A549 (cell line): ENCODE measurements at regions not wholly inside any gene's neighbourhood (a gene's known extent, or its start where the extent isn't known, plus 50 kb on each side); places are given as distances from the start of the nearest gene placed in this dataset.

Source experiments
- ATAC-seq, 2 experiments: fragments of 200-7000 bp in 1 of 2; fragments of >200 bp in 1 of 2; cut with Nextera tagmentation in 1 of 2; cut with Tn5 transposase in 1 of 2; 3 replicates each; pipeline versions ENCODE4 v1.8.0 to v1.9.1; 2018 to 2020; ENCODE audit warnings: mild to moderate bottlenecking in 1 of 2, moderate library complexity in 1 of 2
- CTCF ChIA-PET: fragments of 300-600 bp; sonication (Branson Sonifier 250); formaldehyde crosslinking; extraction: SDS; loops from one replicate; lab custom pipeline; 2021; ENCODE audit warnings: antibody characterized with exemption, inconsistent platforms; lab: Yijun Ruan, JAX
- POLR2A ChIA-PET: fragments of 350-600 bp; formaldehyde crosslinking; extraction: SDS; loops from one replicate; lab custom pipeline; 2021; ENCODE audit warnings: antibody characterized with exemption, inconsistent platforms; lab: Yijun Ruan, JAX
- DNase-seq, 2 experiments: peaks; one replicate each; pipeline versions ENCODE4 v3.0.0 to v3.0.0-alpha.2; 2011 to 2016; ENCODE audit warnings: low read depth in 1 of 2, low spot score in 1 of 2
- FAIRE-seq: peaks from 2 replicates; lab custom pipeline; 2011; peaks lifted over from hg19 to GRCh38; lab: Jason Lieb, UNC
- H3K27ac ChIP-seq, 2 experiments: fragments of >200 bp; sonication (Bioruptor Twin); formaldehyde crosslinking; 3 replicates each; pipeline ENCODE4 v1.5.1; 2016 to 2017
- H3K4me1 ChIP-seq: fragments of >200 bp; sonication (Bioruptor Twin); formaldehyde crosslinking; 3 replicates; pipeline ENCODE4 v1.6.1; 2016
- H3K4me2 ChIP-seq: fragments of >200 bp; sonication (Bioruptor Twin); formaldehyde crosslinking; 3 replicates; pipeline ENCODE4 v1.6.1; 2016
- H3K4me3 ChIP-seq: fragments of >200 bp; sonication (Bioruptor Twin); formaldehyde crosslinking; 3 replicates; pipeline ENCODE4 v1.5.1; 2016
- H3K9me3 ChIP-seq: fragments of >200 bp; sonication (Bioruptor Twin); formaldehyde crosslinking; 3 replicates; pipeline ENCODE4 v1.6.1; 2016
- ATOH8 ChIP-seq: fragments of 250-450 bp; sonication (Bioruptor Pico); IDR thresholded peaks from 2 replicates; pipeline ENCODE4 v1.5.0; 2020; ENCODE audit warnings: low read depth, mild to moderate bottlenecking, moderate library complexity
- BCL3 ChIP-seq: fragments of >200 bp; sonication (Bioruptor Twin); formaldehyde crosslinking; IDR thresholded peaks from 3 replicates; pipeline ENCODE4 v1.6.1; 2016
- CBX8 ChIP-seq: fragments of 200-600 bp; sonication (generic); IDR thresholded peaks from 2 replicates; pipeline ENCODE4 v1.6.1; 2016
- CHD4 ChIP-seq: fragments of 200-600 bp; sonication (generic); IDR thresholded peaks from 2 replicates; pipeline ENCODE4 v1.6.1; 2016; ENCODE audit warnings: antibody characterized with exemption, mild to moderate bottlenecking, borderline replicate concordance
- EHF ChIP-seq: fragments of 250-450 bp; sonication (Bioruptor Pico); IDR thresholded peaks from 2 replicates; pipeline ENCODE4 v1.5.0; 2020; ENCODE audit warnings: mild to moderate bottlenecking
- ELK1 ChIP-seq: fragments of 150-350 bp; IDR thresholded peaks from 2 replicates; pipeline ENCODE4 v1.6.1; 2014; ENCODE audit warnings: low read depth, mild to moderate bottlenecking, low read length
- ESRRA ChIP-seq: fragments of 150-350 bp; IDR thresholded peaks from 2 replicates; pipeline ENCODE4 v1.6.1; 2014; ENCODE audit warnings: mild to moderate bottlenecking, low read length, borderline replicate concordance
- FOSB ChIP-seq: fragments of 250-450 bp; sonication (Bioruptor Pico); IDR thresholded peaks from 2 replicates; pipeline ENCODE4 v1.5.0; 2020; ENCODE audit warnings: mild to moderate bottlenecking, moderate library complexity
- FOXS1 ChIP-seq: fragments of 250-450 bp; sonication (Bioruptor Pico); IDR thresholded peaks from 2 replicates; pipeline ENCODE4 v1.5.0; 2020; ENCODE audit warnings: mild to moderate bottlenecking, moderate library complexity
- GATA3 ChIP-seq: IDR thresholded peaks from 2 replicates; pipeline ENCODE4 v1.6.1; 2012; ENCODE audit warnings: borderline replicate concordance
- HOXA7 ChIP-seq: fragments of 250-450 bp; sonication (Bioruptor Pico); IDR thresholded peaks from 2 replicates; pipeline ENCODE4 v1.5.0; 2020; ENCODE audit warnings: mild to moderate bottlenecking, moderate library complexity
- HOXB13 ChIP-seq: fragments of 250-450 bp; sonication (Bioruptor Pico); IDR thresholded peaks from 2 replicates; pipeline ENCODE4 v1.5.0; 2020; ENCODE audit warnings: low read depth, mild to moderate bottlenecking, moderate library complexity
- HOXB5 ChIP-seq: fragments of 250-450 bp; sonication (Bioruptor Pico); IDR thresholded peaks from 2 replicates; pipeline ENCODE4 v1.5.0; 2020; ENCODE audit warnings: mild to moderate bottlenecking, moderate library complexity
- JUN ChIP-seq, 2 experiments: fragments of >200 bp; sonication (Bioruptor Twin); formaldehyde crosslinking; IDR thresholded peaks; 2 replicates in 1 of 2; 3 replicates in 1 of 2; pipeline ENCODE4 v1.6.1; 2016 to 2017
- JUNB ChIP-seq: fragments of >200 bp; sonication (Bioruptor Twin); formaldehyde crosslinking; IDR thresholded peaks from 2 replicates; pipeline ENCODE4 v1.6.1; 2016
- MAFK ChIP-seq: fragments of 450-650 bp; IDR thresholded peaks from 2 replicates; pipeline ENCODE4 v1.6.1; 2014; ENCODE audit not compliant: partially characterized antibody
- NFE2L2 ChIP-seq: fragments of 150-350 bp; conservative IDR thresholded peaks from 2 replicates; pipeline ENCODE4 v1.6.1; 2014; ENCODE audit warnings: low read length
- NR3C1 ChIP-seq: fragments of >200 bp; sonication (Bioruptor Twin); formaldehyde crosslinking; IDR thresholded peaks from 3 replicates; pipeline ENCODE4 v1.6.1; 2017
- PBX3 ChIP-seq: IDR thresholded peaks from 2 replicates; pipeline ENCODE4 v1.6.1; 2012
- POLR2A ChIP-seq: IDR thresholded peaks from 2 replicates; pipeline ENCODE4 v1.6.1; 2012; ENCODE audit warnings: mild to moderate bottlenecking, low read length
- RAD21 ChIP-seq, 2 experiments: fragments of >200 bp in 1 of 2; sonication (Bioruptor Twin) in 1 of 2; formaldehyde crosslinking in 1 of 2; IDR thresholded peaks in 1 of 2; conservative IDR thresholded peaks in 1 of 2; 2 replicates in 1 of 2; 3 replicates in 1 of 2; pipeline ENCODE4 v1.6.1; 2012 to 2018; ENCODE audit warnings: inconsistent platforms in 1 of 2
- SMC3 ChIP-seq: fragments of >200 bp; sonication (Bioruptor Twin); formaldehyde crosslinking; IDR thresholded peaks from 3 replicates; pipeline ENCODE4 v1.6.1; 2018; ENCODE audit warnings: inconsistent platforms
- TFCP2L1 ChIP-seq: fragments of 250-450 bp; sonication (Bioruptor Pico); IDR thresholded peaks from 2 replicates; pipeline ENCODE4 v1.5.0; 2021; ENCODE audit warnings: mild to moderate bottlenecking
- TP53 ChIP-seq: fragments of 250-450 bp; sonication (Bioruptor Pico); IDR thresholded peaks from 2 replicates; pipeline ENCODE4 v1.5.0; 2021; ENCODE audit warnings: mild to moderate bottlenecking, moderate library complexity
- ZSCAN20 ChIP-seq: fragments of 250-450 bp; sonication (Bioruptor Pico); IDR thresholded peaks from 2 replicates; pipeline ENCODE4 v1.8.0; 2022; ENCODE audit warnings: mild to moderate bottlenecking, moderate library complexity
- WGBS: methylation state at CpG from one replicate; pipeline ENCODE4 v1.1.6; 2017; ENCODE audit errors: missing lambda C conversion rate; 5-methylcytosine and 5-hydroxymethylcytosine counted together

- 0% methylated on average over 1 of the region's 1 CpG for WGBS
- ATAC-seq (no peak), DNase-seq (no peak), FAIRE-seq (no peak)
- H3K27ac ChIP-seq, result no peak overlapping the region
- CTCF ChIA-PET, result no interaction called here
- TF ChIP-seq HOXB13 (CRISPR knock-in tag), result no peak
- no peak for TF ChIP-seq RAD21 (conservative IDR thresholded peaks at IDR 0.05 in 1 of 2, IDR thresholded peaks at IDR 0.05 in 1 of 2)
- no peak for TF ChIP-seq CBX8
- no peak for TF ChIP-seq TP53 (CRISPR knock-in tag)
- no peak for TF ChIP-seq ELK1
- no peak for TF ChIP-seq NFE2L2
- TF ChIP-seq GATA3, result no peak
- TF ChIP-seq BCL3, result no peak
- TF ChIP-seq FOXS1 (CRISPR knock-in tag), result no peak
- no peak for TF ChIP-seq ATOH8 (CRISPR knock-in tag)
- TF ChIP-seq HOXA7, result no peak
- no peak for TF ChIP-seq JUN (IDR thresholded peaks at IDR 0.05)
- no peak for TF ChIP-seq FOSB
- POLR2A ChIA-PET, result no interaction called here
- H3K9me3 ChIP-seq, result no peaks in the 10 kb centered on the region
- H3K4me2 ChIP-seq, result no peak overlapping the region
- no peak overlapping the region for H3K4me3 ChIP-seq
- no peaks in the 10 kb centered on the region for H3K4me1 ChIP-seq
These were observed 805.0 kb upstream of the C9orf72 start for GRCh38 chr9:28378231-28378630.

GRCh38 chr9:28379082-28379481 lies 805.8 kb upstream of the C9orf72 start:
- H3K4me3 ChIP-seq, result no peak overlapping the region
- ChIA-PET POLR2A (no interaction called here), CTCF (no interaction called here)
- no peak for DNase-seq
- TF ChIP-seq EHF (no peak), MAFK (peak; percentile 52)
- FAIRE-seq, result no peak
- no peaks in the 10 kb centered on the region for H3K9me3 ChIP-seq
- H3K27ac ChIP-seq, result no peak overlapping the region
- ATAC-seq, result no peak
- H3K4me2 ChIP-seq, result no peak overlapping the region
- no peaks in the 10 kb centered on the region for H3K4me1 ChIP-seq

- no peak overlapping the region for H3K4me3 ChIP-seq
- no peaks in the 10 kb centered on the region for H3K9me3 ChIP-seq
- 0% methylated on average over 3 of the region's 3 CpGs for whole genome bisulfite sequencing
- H3K4me1 ChIP-seq, result no peaks in the 10 kb centered on the region
- no peak for TF ChIP-seq SMC3
- no peak for TF ChIP-seq ESRRA
- no peak for TF ChIP-seq FOSB
- FAIRE-seq (no peak), DNase-seq (no peak), ATAC-seq (no peak)
- ChIA-PET CTCF (no interaction called here), POLR2A (no interaction called here)
- H3K4me2 ChIP-seq, result no peak overlapping the region
- H3K27ac ChIP-seq, result no peak overlapping the region
These were observed 816.1 kb upstream of the C9orf72 start for GRCh38 chr9:28389411-28389810.

GRCh38 chr9:28394774-28395173 lies 821.5 kb upstream of the C9orf72 start:
- Histone ChIP-seq H3K27ac (no peak overlapping the region), H3K4me3 (no peak overlapping the region), H3K4me1 (no peaks in the 10 kb centered on the region), H3K9me3 (no peaks in the 10 kb centered on the region), H3K4me2 (no peak overlapping the region)
- DNase-seq, result no peak
- no peak for FAIRE-seq
- no peak for TF ChIP-seq PBX3
- no peak for TF ChIP-seq FOSB
- TF ChIP-seq CBX8, result no peak
- TF ChIP-seq CHD4, result no peak
- TF ChIP-seq JUN (IDR thresholded peaks at IDR 0.05), result no peak
- TF ChIP-seq NR3C1, result no peak
- TF ChIP-seq ESRRA, result no peak
- TF ChIP-seq JUNB, result no peak
- no peak for TF ChIP-seq HOXB5 (CRISPR knock-in tag)
- TF ChIP-seq TFCP2L1 (CRISPR knock-in tag), result no peak
- TF ChIP-seq MAFK, result no peak
- TF ChIP-seq ZSCAN20 (CRISPR knock-in tag), result no peak
- no peak for TF ChIP-seq HOXA7
- TF ChIP-seq POLR2A, result no peak
- ATAC-seq, result no peak
- ChIA-PET CTCF (no interaction called here), POLR2A (no interaction called here)
